Smooth muscle cell (in vitro differentiated cells): ENCODE measurements at regions not wholly inside any gene's neighbourhood (a gene's known extent, or its start where the extent isn't known, plus 50 kb on each side); places are given as distances from the start of the nearest gene placed in this dataset.

ENCODE experiments used
- DNase-seq: peaks from one replicate; lab custom pipeline; 2025; ENCODE audit not compliant: unreplicated experiment; lab: John Stamatoyannopoulos, UW
- H2AFZ ChIP-seq: fragments of 200-600 bp; sonication (generic); 2 replicates; pipeline ENCODE4 v1.6.0; 2016; ENCODE audit warnings: antibody characterized with exemption, low read depth, mild to moderate bottlenecking
- H3F3A ChIP-seq: fragments of 200-600 bp; sonication (generic); 2 replicates; pipeline ENCODE4 v1.6.0; 2017; ENCODE audit warnings: antibody characterized with exemption, low read depth
- H3K27ac ChIP-seq: fragments of 200-600 bp; sonication (generic); 2 replicates; pipeline ENCODE4 v1.5.1; 2016; ENCODE audit warnings: low read depth, mild to moderate bottlenecking
- H3K27me3 ChIP-seq: fragments of 200-600 bp; sonication (generic); 2 replicates; pipeline ENCODE4 v1.6.1; 2016; ENCODE audit warnings: low read depth, mild to moderate bottlenecking
- H3K36me3 ChIP-seq: fragments of 200-600 bp; sonication (generic); 2 replicates; pipeline ENCODE4 v1.5.1; 2016; ENCODE audit warnings: low read depth
- H3K4me1 ChIP-seq: fragments of 200-600 bp; sonication (generic); 2 replicates; pipeline ENCODE4 v1.5.1; 2016; ENCODE audit warnings: low read depth
- H3K4me2 ChIP-seq: fragments of 200-600 bp; sonication (generic); 2 replicates; pipeline ENCODE4 v1.6.0; 2016; ENCODE audit warnings: mild to moderate bottlenecking
- H3K4me3 ChIP-seq: fragments of 200-600 bp; sonication (generic); 2 replicates; pipeline ENCODE4 v1.5.1; 2016; ENCODE audit warnings: mild to moderate bottlenecking
- H3K79me2 ChIP-seq: fragments of 200-600 bp; sonication (generic); 2 replicates; pipeline ENCODE4 v1.6.0; 2016; ENCODE audit warnings: low read depth, mild to moderate bottlenecking
- H3K9ac ChIP-seq: fragments of 200-600 bp; sonication (generic); 2 replicates; pipeline ENCODE4 v1.6.0; 2016; ENCODE audit warnings: low read depth
- H3K9me3 ChIP-seq: fragments of 200-600 bp; sonication (generic); replicated peaks from 2 replicates; pipeline ENCODE4 v1.5.1; 2016; ENCODE audit warnings: low read depth
- H4K20me1 ChIP-seq: fragments of 200-600 bp; sonication (generic); 2 replicates; pipeline ENCODE4 v1.6.0; 2016; ENCODE audit warnings: low read depth
- WGBS: methylation state at CpG from one replicate; pipeline ENCODE4 v1.1.7; 2016; ENCODE audit warnings: low lambda C conversion rate; 5-methylcytosine and 5-hydroxymethylcytosine counted together
- TF ChIP-seq, protein P1 (sequence below): fragments of 200-600 bp; sonication (generic); IDR thresholded peaks from 2 replicates; pipeline ENCODE4 v1.5.1; 2017; ENCODE audit warnings: borderline replicate concordance, mild to moderate bottlenecking, antibody characterized with exemption; ENCODE audit not compliant: insufficient read depth, poor library complexity, severe bottlenecking

DNA sequence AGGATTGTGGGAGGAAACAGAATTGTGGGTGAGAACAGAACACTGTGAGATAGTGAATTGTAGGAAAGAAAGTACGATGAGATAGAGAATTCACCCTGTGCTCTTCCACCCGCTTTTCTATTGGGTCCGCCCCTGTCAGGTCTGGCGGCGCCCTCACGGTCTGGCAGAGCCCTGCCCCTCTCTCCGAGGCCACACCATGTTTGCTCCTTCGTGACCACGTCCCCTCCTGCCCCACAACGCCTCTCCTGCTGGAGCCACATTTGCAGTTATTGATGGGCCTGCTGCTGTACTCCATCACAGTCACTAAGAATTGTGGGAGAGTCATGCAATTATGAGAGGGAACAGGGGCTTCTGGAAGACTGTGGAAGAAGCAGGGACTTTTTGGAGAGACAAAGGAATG is 473.1 kb downstream of the KLF12 start:
- Histone ChIP-seq H3K36me3 (no peaks in the 10 kb centered on the region), H3K9me3 (no peaks in the 10 kb centered on the region), H3F3A (no peaks in the 10 kb centered on the region), H3K27me3 (no peaks in the 10 kb centered on the region), H3K79me2 (no peaks in the 10 kb centered on the region), H2AFZ (no peak overlapping the region), H3K27ac (no peak overlapping the region), H3K4me3 (no peak overlapping the region), H3K4me2 (no peak overlapping the region), H3K9ac (no peak overlapping the region), H4K20me1 (no peaks in the 10 kb centered on the region), H3K4me1 (no peaks in the 10 kb centered on the region)
- WGBS: 97% methylated on average over 10 of the region's 10 CpGs
- DNase-seq: no peak
- TF ChIP-seq, protein P1, sequence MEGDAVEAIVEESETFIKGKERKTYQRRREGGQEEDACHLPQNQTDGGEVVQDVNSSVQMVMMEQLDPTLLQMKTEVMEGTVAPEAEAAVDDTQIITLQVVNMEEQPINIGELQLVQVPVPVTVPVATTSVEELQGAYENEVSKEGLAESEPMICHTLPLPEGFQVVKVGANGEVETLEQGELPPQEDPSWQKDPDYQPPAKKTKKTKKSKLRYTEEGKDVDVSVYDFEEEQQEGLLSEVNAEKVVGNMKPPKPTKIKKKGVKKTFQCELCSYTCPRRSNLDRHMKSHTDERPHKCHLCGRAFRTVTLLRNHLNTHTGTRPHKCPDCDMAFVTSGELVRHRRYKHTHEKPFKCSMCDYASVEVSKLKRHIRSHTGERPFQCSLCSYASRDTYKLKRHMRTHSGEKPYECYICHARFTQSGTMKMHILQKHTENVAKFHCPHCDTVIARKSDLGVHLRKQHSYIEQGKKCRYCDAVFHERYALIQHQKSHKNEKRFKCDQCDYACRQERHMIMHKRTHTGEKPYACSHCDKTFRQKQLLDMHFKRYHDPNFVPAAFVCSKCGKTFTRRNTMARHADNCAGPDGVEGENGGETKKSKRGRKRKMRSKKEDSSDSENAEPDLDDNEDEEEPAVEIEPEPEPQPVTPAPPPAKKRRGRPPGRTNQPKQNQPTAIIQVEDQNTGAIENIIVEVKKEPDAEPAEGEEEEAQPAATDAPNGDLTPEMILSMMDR: no peak

DNA sequence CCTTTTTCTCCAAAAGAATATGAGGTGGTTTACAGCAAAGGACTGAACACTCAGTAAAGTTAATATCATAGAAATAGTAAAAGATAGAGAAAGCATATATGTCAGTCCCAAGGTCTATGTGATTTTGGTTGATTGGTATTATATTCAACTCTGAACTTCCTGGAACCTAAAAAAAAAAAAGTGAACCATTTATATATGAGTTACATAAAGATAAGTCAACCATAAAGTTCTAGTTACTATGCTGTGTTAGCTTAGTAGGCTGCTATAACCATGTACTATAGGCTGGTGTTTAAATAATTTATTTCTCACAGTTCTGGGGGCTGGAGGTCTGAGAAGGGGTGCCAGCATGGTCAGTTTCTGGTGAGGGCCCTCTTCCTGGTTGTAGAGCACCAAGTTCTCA is 475.6 kb downstream of the KLF12 start:
- Histone ChIP-seq H3K9ac (no peak overlapping the region), H3K27ac (no peak overlapping the region), H3K27me3 (no peaks in the 10 kb centered on the region), H4K20me1 (no peaks in the 10 kb centered on the region), H3K79me2 (no peaks in the 10 kb centered on the region), H2AFZ (no peak overlapping the region), H3K9me3 (no peaks in the 10 kb centered on the region), H3F3A (no peaks in the 10 kb centered on the region), H3K4me2 (no peak overlapping the region), H3K4me1 (no peaks in the 10 kb centered on the region), H3K4me3 (no peak overlapping the region), H3K36me3 (no peaks in the 10 kb centered on the region)
- no peak for DNase-seq
- TF ChIP-seq, protein P1: no peak

DNA sequence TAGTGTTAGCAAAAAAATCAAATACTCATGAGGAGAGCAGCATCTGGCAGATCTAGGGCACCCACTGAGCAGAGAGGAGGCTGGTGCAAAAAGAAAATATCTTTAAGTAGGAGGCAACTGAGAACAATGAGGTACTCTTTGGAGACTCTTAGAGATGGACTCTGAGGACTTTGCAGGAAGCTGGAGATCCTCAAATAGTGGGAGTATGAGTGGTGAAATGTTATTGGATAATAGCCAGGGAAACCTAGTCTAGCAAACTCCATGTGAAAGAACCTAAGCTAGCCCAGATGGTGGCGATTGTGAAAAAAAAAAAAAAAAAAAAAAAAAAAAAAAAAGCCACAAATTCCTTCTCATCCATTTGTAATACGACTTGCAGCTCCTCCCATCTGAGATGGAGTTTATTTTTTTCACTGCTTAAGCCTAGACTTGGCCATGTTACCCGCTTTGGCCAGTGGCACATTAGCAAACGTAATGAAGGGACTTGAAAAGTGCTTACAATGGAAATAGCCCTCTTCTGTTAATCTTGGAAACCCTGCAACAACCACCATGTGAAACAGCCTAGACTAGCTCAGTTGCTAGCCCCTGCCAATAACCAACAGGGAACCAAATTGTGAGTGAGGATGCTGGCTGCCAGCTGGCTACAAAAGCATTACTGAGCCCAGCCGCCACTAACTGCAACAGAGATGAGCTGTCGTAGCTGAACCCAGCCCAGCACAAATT is 476.2 kb downstream of the KLF12 start:
- TF ChIP-seq, protein P1: no peak
- DNase-seq: no peak
- Histone ChIP-seq H3K79me2 (no peaks in the 10 kb centered on the region), H2AFZ (no peak overlapping the region), H3K4me3 (no peak overlapping the region), H4K20me1 (no peaks in the 10 kb centered on the region), H3K4me2 (no peak overlapping the region), H3K4me1 (no peaks in the 10 kb centered on the region), H3K9ac (no peak overlapping the region), H3K36me3 (no peaks in the 10 kb centered on the region), H3K27ac (no peak overlapping the region), H3F3A (no peaks in the 10 kb centered on the region), H3K27me3 (no peaks in the 10 kb centered on the region), H3K9me3 (no peaks in the 10 kb centered on the region)
- WGBS: 81% methylated on average over 6 of the region's 6 CpGs

DNA sequence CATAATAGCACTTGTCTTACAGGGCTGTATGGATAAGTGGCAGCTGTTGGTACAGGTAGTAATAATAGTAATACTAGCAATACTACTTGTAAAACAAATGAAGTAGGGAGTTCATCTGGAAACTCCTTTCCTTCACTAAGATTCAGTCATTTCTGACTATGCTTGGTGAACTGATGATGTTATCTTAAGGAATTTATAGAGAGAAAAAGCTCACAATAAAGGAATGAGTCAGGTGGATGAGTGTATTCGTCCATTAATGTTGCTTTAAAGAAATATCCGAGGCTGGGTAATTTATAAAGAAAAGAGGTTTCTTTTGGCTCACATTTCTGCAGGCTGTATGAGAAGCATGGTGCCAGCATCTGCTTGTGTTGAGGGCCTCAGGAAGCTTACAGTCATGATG is 477.3 kb downstream of the KLF12 start:
- Histone ChIP-seq H3K36me3 (no peaks in the 10 kb centered on the region), H3K27me3 (no peaks in the 10 kb centered on the region), H4K20me1 (no peaks in the 10 kb centered on the region), H3F3A (no peaks in the 10 kb centered on the region), H3K9ac (no peak overlapping the region), H3K4me1 (no peaks in the 10 kb centered on the region), H3K9me3 (no peaks in the 10 kb centered on the region), H3K27ac (no peak overlapping the region), H3K4me2 (no peak overlapping the region), H2AFZ (no peak overlapping the region), H3K4me3 (no peak overlapping the region), H3K79me2 (no peaks in the 10 kb centered on the region)
- 77% methylated on average over 2 of the region's 2 CpGs for WGBS
- TF ChIP-seq, protein P1: no peak
- DNase-seq: no peak
